ENCODE measurements at regions not wholly inside any gene's neighbourhood (a gene's known extent, or its start where the extent isn't known, plus 50 kb on each side); places are given as distances from the start of the nearest gene placed in this dataset.

DNA sequence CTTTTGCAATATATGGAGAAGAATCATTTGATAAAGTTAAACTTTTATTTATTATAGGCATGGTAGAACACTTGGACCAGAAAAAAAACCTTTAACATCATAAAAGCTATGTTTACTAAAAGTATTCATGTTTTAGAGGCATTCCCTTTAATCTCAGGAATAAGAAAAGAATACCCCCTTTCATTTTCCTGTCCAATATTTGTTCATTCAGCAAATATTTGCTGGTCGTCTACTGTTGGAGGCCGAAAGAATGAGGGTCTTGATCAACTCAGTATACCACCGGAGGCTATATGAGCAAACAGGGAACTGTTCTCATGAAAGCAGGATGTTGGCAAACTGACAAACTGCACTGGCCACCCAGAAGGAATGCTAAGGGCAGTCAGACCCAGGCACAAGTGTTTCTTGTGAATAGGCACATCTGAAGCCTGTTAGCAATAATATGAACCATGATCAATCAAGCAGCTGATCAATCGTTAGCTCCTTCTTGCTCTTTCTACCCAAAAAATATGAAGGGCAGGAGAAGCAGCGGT lies 480.8 kb upstream of the FAT1 start:
- TF ChIP-seq, protein P1, sequence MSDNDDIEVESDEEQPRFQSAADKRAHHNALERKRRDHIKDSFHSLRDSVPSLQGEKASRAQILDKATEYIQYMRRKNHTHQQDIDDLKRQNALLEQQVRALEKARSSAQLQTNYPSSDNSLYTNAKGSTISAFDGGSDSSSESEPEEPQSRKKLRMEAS (IDR thresholded peaks at IDR 0.05) = no peak
- TF ChIP-seq EGR1 (IDR thresholded peaks at IDR 0.05) (no peak), TEAD4 (IDR thresholded peaks at IDR 0.05) (no peak), CREB1 (IDR thresholded peaks at IDR 0.05; ENCODE audit: low read depth) (no peak), EP300 (IDR thresholded peaks at IDR 0.05; ENCODE audit: borderline replicate concordance) (no peak), FOXM1 (IDR thresholded peaks at IDR 0.05; ENCODE audit: borderline replicate concordance, low read depth) (no peak), YY1 (IDR thresholded peaks at IDR 0.05; ENCODE audit: low read depth) (no peak), NFIC (IDR thresholded peaks at IDR 0.05) (no peak), RAD21 (IDR thresholded peaks at IDR 0.05; ENCODE audit: low read depth) (no peak)
- TF ChIP-seq, protein P2, sequence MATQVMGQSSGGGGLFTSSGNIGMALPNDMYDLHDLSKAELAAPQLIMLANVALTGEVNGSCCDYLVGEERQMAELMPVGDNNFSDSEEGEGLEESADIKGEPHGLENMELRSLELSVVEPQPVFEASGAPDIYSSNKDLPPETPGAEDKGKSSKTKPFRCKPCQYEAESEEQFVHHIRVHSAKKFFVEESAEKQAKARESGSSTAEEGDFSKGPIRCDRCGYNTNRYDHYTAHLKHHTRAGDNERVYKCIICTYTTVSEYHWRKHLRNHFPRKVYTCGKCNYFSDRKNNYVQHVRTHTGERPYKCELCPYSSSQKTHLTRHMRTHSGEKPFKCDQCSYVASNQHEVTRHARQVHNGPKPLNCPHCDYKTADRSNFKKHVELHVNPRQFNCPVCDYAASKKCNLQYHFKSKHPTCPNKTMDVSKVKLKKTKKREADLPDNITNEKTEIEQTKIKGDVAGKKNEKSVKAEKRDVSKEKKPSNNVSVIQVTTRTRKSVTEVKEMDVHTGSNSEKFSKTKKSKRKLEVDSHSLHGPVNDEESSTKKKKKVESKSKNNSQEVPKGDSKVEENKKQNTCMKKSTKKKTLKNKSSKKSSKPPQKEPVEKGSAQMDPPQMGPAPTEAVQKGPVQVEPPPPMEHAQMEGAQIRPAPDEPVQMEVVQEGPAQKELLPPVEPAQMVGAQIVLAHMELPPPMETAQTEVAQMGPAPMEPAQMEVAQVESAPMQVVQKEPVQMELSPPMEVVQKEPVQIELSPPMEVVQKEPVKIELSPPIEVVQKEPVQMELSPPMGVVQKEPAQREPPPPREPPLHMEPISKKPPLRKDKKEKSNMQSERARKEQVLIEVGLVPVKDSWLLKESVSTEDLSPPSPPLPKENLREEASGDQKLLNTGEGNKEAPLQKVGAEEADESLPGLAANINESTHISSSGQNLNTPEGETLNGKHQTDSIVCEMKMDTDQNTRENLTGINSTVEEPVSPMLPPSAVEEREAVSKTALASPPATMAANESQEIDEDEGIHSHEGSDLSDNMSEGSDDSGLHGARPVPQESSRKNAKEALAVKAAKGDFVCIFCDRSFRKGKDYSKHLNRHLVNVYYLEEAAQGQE (IDR thresholded peaks at IDR 0.05; ENCODE audit: low read depth) = no peak
- TF ChIP-seq, protein P3, sequence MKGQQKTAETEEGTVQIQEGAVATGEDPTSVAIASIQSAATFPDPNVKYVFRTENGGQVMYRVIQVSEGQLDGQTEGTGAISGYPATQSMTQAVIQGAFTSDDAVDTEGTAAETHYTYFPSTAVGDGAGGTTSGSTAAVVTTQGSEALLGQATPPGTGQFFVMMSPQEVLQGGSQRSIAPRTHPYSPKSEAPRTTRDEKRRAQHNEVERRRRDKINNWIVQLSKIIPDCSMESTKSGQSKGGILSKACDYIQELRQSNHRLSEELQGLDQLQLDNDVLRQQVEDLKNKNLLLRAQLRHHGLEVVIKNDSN (IDR thresholded peaks at IDR 0.05) = no peak

DNA sequence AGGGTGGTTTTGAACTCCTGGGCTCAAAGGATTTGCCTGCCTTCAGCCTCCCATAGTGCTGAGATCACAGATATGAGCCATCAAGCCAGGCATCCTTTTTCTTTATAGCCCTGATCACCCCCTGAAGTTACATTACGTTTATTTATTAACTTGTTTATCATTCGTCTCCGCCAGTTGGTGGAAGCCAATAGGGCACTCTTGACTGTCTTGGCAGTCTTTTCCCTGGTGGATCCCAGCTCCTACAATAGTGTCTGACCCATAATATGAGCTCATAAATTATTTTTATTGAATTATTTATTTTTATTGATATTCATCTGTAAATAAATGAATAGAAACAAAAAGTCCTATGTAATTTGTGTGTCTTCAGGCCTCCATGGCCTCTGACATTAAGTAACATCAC lies 484.3 kb upstream of the FAT1 start:
- TF ChIP-seq, protein P3 (IDR thresholded peaks at IDR 0.05) = no peak
- no peak for TF ChIP-seq CEBPB (IDR thresholded peaks at IDR 0.05)
- no peak for TF ChIP-seq YY1 (IDR thresholded peaks at IDR 0.05; ENCODE audit: low read depth)
- TF ChIP-seq FOXM1 (IDR thresholded peaks at IDR 0.05; ENCODE audit: borderline replicate concordance, low read depth) = no peak
- TF ChIP-seq, protein P1 (IDR thresholded peaks at IDR 0.05) = no peak
- TF ChIP-seq RAD21 (IDR thresholded peaks at IDR 0.05; ENCODE audit: low read depth) = no peak
- TF ChIP-seq, protein P2 (IDR thresholded peaks at IDR 0.05; ENCODE audit: low read depth) = no peak
- no peak for TF ChIP-seq CREB1 (IDR thresholded peaks at IDR 0.05; ENCODE audit: low read depth)
- no peak for TF ChIP-seq ZBTB7A (IDR thresholded peaks at IDR 0.05; ENCODE audit: low read depth)

DNA sequence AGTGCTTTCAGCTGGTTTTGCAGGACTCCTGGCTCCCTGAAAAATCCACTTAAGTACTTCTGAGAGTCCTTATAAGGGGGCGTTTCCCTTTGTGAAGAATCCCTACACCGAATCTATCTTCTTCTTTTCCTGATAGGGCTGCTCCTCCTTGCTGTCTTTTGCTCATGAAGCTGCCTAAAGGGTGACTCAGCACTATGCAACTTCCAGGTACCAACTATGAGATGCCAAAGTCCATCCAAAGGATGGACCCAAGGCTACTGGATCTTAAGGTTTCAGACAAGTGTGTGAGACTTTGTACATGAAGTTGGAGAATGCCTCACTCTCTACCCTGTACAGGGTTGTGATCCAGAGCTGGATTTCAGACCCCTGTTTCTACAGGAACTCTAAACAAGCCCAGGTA lies 485.0 kb upstream of the FAT1 start:
- TF ChIP-seq FOXM1 (IDR thresholded peaks at IDR 0.05; ENCODE audit: borderline replicate concordance, low read depth) = no peak
- TF ChIP-seq YY1 (IDR thresholded peaks at IDR 0.05; ENCODE audit: low read depth) = no peak
- no peak for TF ChIP-seq ZBTB7A (IDR thresholded peaks at IDR 0.05; ENCODE audit: low read depth)
- TF ChIP-seq, protein P3 (IDR thresholded peaks at IDR 0.05) = no peak
- no peak for TF ChIP-seq NFIC (IDR thresholded peaks at IDR 0.05)
- TF ChIP-seq RAD21 (IDR thresholded peaks at IDR 0.05; ENCODE audit: low read depth) = no peak
- no peak for TF ChIP-seq TAF1 (IDR thresholded peaks at IDR 0.05; ENCODE audit: low read depth)
- no peak for TF ChIP-seq TCF12 (IDR thresholded peaks at IDR 0.05; ENCODE audit: low read depth)
- no peak for TF ChIP-seq CREB1 (IDR thresholded peaks at IDR 0.05; ENCODE audit: low read depth)

DNA sequence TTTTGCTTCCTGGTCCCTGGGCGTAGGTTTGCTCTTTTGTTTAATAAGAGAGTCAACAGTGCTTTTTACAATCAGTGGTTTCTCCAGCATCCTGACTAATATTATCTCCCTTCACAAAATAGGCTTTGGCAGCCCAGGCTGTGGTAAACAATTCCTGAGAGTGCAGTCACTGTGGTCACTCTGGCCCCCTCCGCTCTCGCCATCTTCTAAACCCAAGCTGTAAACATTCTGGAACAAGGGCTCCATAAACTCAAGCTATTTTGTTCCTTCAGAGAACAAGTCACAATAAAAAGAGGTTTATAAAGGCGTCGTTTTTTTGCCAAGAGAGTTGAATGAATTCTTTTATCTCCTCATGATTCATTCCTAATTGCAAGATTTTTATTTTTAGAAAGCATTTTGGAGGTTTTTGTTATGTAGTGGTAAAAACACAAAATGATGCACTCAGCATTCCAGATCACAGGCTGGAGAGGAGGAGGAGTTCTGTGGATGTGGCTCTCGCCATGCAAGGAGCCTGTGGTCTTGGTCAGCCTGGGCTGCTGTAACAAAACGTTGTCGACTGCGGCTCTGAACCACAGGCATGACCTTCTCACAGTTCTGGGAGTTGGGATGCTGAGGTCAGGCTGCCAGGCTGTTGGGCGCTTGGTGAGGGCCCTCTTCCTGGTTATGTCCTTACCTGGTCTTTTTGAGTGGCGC lies 486.4 kb upstream of the FAT1 start:
- TF ChIP-seq EP300 (IDR thresholded peaks at IDR 0.05; ENCODE audit: borderline replicate concordance) (no peak), CREB1 (IDR thresholded peaks at IDR 0.05; ENCODE audit: low read depth) (no peak), EGR1 (IDR thresholded peaks at IDR 0.05) (no peak), TAF1 (IDR thresholded peaks at IDR 0.05; ENCODE audit: low read depth) (no peak), YY1 (IDR thresholded peaks at IDR 0.05; ENCODE audit: low read depth) (no peak), TEAD4 (IDR thresholded peaks at IDR 0.05) (no peak), NFIC (IDR thresholded peaks at IDR 0.05) (no peak), CEBPB (IDR thresholded peaks at IDR 0.05) (no peak)
- TF ChIP-seq, protein P3 (IDR thresholded peaks at IDR 0.05) = no peak
- TF ChIP-seq, protein P2 (IDR thresholded peaks at IDR 0.05; ENCODE audit: low read depth) = no peak

Measured in Ishikawa (cell line).